ENCODE measurements at regions not wholly inside any gene's neighbourhood (a gene's known extent, or its start where the extent isn't known, plus 50 kb on each side); places are given as distances from the start of the nearest gene placed in this dataset.

- Histone ChIP-seq H3K27me3 (ENCODE audit: control insufficient read depth, low read length) (no peaks in the 10 kb centered on the region), H3K9me2 (replicated peaks; ENCODE audit: control insufficient read depth, low read length) (no peaks in the 10 kb centered on the region), H3K9me3 (ENCODE audit: control insufficient read depth, insufficient read depth, low read length) (no peaks in the 10 kb centered on the region), H3K4me3 (ENCODE audit: low read length) (no peak overlapping the region), H3K4me2 (ENCODE audit: low read length) (no peak overlapping the region), H4K20me1 (ENCODE audit: control insufficient read depth, insufficient read depth, low read depth, low read length) (no peaks in the 10 kb centered on the region), H3K4me1 (ENCODE audit: control insufficient read depth, low read length) (no peaks in the 10 kb centered on the region), H3K27ac (ENCODE audit: low read depth, low read length) (no peak overlapping the region), H3K36me3 (ENCODE audit: control insufficient read depth, low read length) (no peaks in the 10 kb centered on the region), H3F3A (ENCODE audit: control insufficient read depth, insufficient read depth) (no peaks in the 10 kb centered on the region), H3K79me2 (ENCODE audit: control insufficient read depth, low read length) (no peaks in the 10 kb centered on the region)
- no peak for TF ChIP-seq EZH2phosphoT487 (IDR thresholded peaks at IDR 0.05; ENCODE audit: borderline replicate concordance, low read length)
- TF ChIP-seq, protein P1, sequence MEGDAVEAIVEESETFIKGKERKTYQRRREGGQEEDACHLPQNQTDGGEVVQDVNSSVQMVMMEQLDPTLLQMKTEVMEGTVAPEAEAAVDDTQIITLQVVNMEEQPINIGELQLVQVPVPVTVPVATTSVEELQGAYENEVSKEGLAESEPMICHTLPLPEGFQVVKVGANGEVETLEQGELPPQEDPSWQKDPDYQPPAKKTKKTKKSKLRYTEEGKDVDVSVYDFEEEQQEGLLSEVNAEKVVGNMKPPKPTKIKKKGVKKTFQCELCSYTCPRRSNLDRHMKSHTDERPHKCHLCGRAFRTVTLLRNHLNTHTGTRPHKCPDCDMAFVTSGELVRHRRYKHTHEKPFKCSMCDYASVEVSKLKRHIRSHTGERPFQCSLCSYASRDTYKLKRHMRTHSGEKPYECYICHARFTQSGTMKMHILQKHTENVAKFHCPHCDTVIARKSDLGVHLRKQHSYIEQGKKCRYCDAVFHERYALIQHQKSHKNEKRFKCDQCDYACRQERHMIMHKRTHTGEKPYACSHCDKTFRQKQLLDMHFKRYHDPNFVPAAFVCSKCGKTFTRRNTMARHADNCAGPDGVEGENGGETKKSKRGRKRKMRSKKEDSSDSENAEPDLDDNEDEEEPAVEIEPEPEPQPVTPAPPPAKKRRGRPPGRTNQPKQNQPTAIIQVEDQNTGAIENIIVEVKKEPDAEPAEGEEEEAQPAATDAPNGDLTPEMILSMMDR (IDR thresholded peaks at IDR 0.05; ENCODE audit: low read depth, low read length, poor library complexity, severe bottlenecking) = no peak
Observed at GRCh38 chr3:83193526-83193925, 1432.1 kb upstream of the GBE1 start.

DNA sequence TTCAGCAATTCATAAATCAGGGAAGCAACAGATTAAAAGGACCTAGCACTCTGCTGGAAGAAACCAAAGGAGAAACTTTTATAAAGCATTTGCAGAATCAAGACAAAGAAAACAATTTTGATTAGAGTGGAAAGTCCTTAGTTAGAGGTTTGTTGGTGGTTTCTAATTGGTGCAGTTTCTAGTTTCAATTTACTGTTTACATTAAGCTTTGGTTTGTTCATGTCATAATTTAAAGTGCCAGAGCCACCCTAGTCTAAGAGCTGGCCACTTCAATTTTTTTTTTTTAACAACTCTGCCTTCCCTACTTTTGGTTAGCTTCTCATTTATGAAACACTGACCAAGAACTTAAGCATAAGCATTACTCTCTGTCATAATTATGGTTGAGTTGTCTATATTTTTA is 1428.2 kb upstream of the GBE1 start:
- Histone ChIP-seq H3K36me3 (ENCODE audit: control insufficient read depth, low read length) (no peaks in the 10 kb centered on the region), H3K4me2 (ENCODE audit: low read length) (no peak overlapping the region), H3K79me2 (ENCODE audit: control insufficient read depth, low read length) (no peaks in the 10 kb centered on the region), H3F3A (ENCODE audit: control insufficient read depth, insufficient read depth) (no peaks in the 10 kb centered on the region), H3K9me2 (replicated peaks; ENCODE audit: control insufficient read depth, low read length) (no peaks in the 10 kb centered on the region), H3K9me3 (ENCODE audit: control insufficient read depth, insufficient read depth, low read length) (no peaks in the 10 kb centered on the region), H4K20me1 (ENCODE audit: control insufficient read depth, insufficient read depth, low read depth, low read length) (no peaks in the 10 kb centered on the region), H3K4me1 (ENCODE audit: control insufficient read depth, low read length) (no peaks in the 10 kb centered on the region), H3K27ac (ENCODE audit: low read depth, low read length) (no peak overlapping the region), H3K27me3 (ENCODE audit: control insufficient read depth, low read length) (no peaks in the 10 kb centered on the region), H3K4me3 (ENCODE audit: low read length) (no peak overlapping the region)
- TF ChIP-seq EZH2phosphoT487 (IDR thresholded peaks at IDR 0.05; ENCODE audit: borderline replicate concordance, low read length) = no peak
- TF ChIP-seq, protein P1 (IDR thresholded peaks at IDR 0.05; ENCODE audit: low read depth, low read length, poor library complexity, severe bottlenecking) = no peak

DNA sequence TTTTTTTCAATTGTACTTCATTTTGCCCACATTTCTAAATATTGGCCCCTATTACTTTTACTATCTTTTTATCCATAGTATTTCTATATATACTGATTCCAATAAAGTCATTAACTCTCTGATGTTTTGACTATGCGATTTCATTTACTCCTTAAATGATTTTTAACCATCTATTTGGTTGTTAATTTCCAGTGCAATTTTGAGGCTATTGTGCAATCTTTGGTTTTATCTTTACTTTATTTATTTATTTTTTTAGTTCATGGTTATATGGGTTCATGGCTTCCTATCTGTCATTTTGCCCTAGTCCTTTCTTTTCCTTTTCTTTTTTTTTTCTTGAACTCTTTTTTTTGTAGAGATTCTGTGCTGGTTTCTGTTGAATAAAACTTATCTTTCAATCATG is 1408.0 kb upstream of the GBE1 start:
- no peak for TF ChIP-seq EZH2phosphoT487 (IDR thresholded peaks at IDR 0.05; ENCODE audit: borderline replicate concordance, low read length)
- TF ChIP-seq, protein P1 (IDR thresholded peaks at IDR 0.05; ENCODE audit: low read depth, low read length, poor library complexity, severe bottlenecking) = no peak
- Histone ChIP-seq H3K9me2 (replicated peaks; ENCODE audit: control insufficient read depth, low read length) (no peaks in the 10 kb centered on the region), H3K27me3 (ENCODE audit: control insufficient read depth, low read length) (no peaks in the 10 kb centered on the region)

GRCh38 chr3:83150896-83151295 is 1389.5 kb upstream of the GBE1 start:
- no peaks in the 10 kb centered on the region for H3K79me2 ChIP-seq (ENCODE audit: control insufficient read depth, low read length)
- no peaks in the 10 kb centered on the region for H3K27me3 ChIP-seq (ENCODE audit: control insufficient read depth, low read length)
- H3K9me2 ChIP-seq (replicated peaks; ENCODE audit: control insufficient read depth, low read length) = no peaks in the 10 kb centered on the region
- no peak overlapping the region for H3K4me3 ChIP-seq (ENCODE audit: low read length)
- no peaks in the 10 kb centered on the region for H3K36me3 ChIP-seq (ENCODE audit: control insufficient read depth, low read length)
- no peak overlapping the region for H3K27ac ChIP-seq (ENCODE audit: low read depth, low read length)
- H3K9me3 ChIP-seq (ENCODE audit: control insufficient read depth, insufficient read depth, low read length) = no peaks in the 10 kb centered on the region
- no peaks in the 10 kb centered on the region for H4K20me1 ChIP-seq (ENCODE audit: control insufficient read depth, insufficient read depth, low read depth, low read length)
- no peaks in the 10 kb centered on the region for H3F3A ChIP-seq (ENCODE audit: control insufficient read depth, insufficient read depth)
- H3K4me2 ChIP-seq (ENCODE audit: low read length) = no peak overlapping the region
- H3K4me1 ChIP-seq (ENCODE audit: control insufficient read depth, low read length) = no peaks in the 10 kb centered on the region
- TF ChIP-seq, protein P1 (IDR thresholded peaks at IDR 0.05; ENCODE audit: low read depth, low read length, poor library complexity, severe bottlenecking) = no peak

More for the DNA sequence above, 1408.0 kb upstream of the GBE1 start:
- H3K4me3 ChIP-seq (ENCODE audit: low read length) = no peak overlapping the region
- H3F3A ChIP-seq (ENCODE audit: control insufficient read depth, insufficient read depth) = no peaks in the 10 kb centered on the region
- no peaks in the 10 kb centered on the region for H3K36me3 ChIP-seq (ENCODE audit: control insufficient read depth, low read length)
- H3K4me2 ChIP-seq (ENCODE audit: low read length) = no peak overlapping the region
- H3K9me3 ChIP-seq (ENCODE audit: control insufficient read depth, insufficient read depth, low read length) = no peaks in the 10 kb centered on the region
- H4K20me1 ChIP-seq (ENCODE audit: control insufficient read depth, insufficient read depth, low read depth, low read length) = no peaks in the 10 kb centered on the region
- H3K4me1 ChIP-seq (ENCODE audit: control insufficient read depth, low read length) = no peaks in the 10 kb centered on the region
- no peaks in the 10 kb centered on the region for H3K79me2 ChIP-seq (ENCODE audit: control insufficient read depth, low read length)
- no peak overlapping the region for H3K27ac ChIP-seq (ENCODE audit: low read depth, low read length)
